Prostate gland (tissue), 2 donors: ENCODE measurements at regions not wholly inside any gene's neighbourhood (a gene's known extent, or its start where the extent isn't known, plus 50 kb on each side); places are given as distances from the start of the nearest gene placed in this dataset.
"Not testable (repeated sequence)": the region's sequence is repeated elsewhere in the genome, so short reads cannot be mapped to it uniquely, and the experiment has no call there.

ENCODE experiments used
- DNase-seq: peaks from one replicate; pipeline ENCODE4 v3.0.0-alpha.2; 2019; ENCODE audit warnings: low spot score
- H3K27ac ChIP-seq, 2 donors: fragments of 200-600 bp; sonication (generic); 2 replicates each; pipeline ENCODE4 v1.5.1; 2017 to 2019
- H3K27me3 ChIP-seq: fragments of 200-600 bp; sonication (generic); replicated peaks from 2 replicates; pipeline ENCODE4 v1.5.1; 2019; ENCODE audit not compliant: insufficient read depth
- H3K36me3 ChIP-seq, 2 donors: fragments of 200-600 bp; sonication (generic); 1 replicate in 1 of 2; 2 replicates in 1 of 2; pipeline versions ENCODE4 v1.5.1 to v1.8.1; 2017 to 2019
- H3K4me1 ChIP-seq: fragments of 200-600 bp; sonication (generic); replicated peaks from 2 replicates; pipeline ENCODE4 v1.5.1; 2019
- H3K4me3 ChIP-seq, 2 donors: fragments of 200-600 bp; sonication (generic); 2 replicates each; pipeline ENCODE4 v1.5.1; 2017 to 2019
- H3K9me3 ChIP-seq: fragments of 200-600 bp; sonication (generic); 2 replicates; pipeline ENCODE4 v1.5.1; 2017
- CTCF ChIP-seq, 4 experiments: fragments of 200-600 bp in 2 of 4; fragments of 450-650 bp in 2 of 4; sonication (generic) in 2 of 4; IDR thresholded peaks; 1 replicate in 3 of 4; 2 replicates in 1 of 4; pipeline ENCODE4 v1.5.1; 2016 to 2019; ENCODE audit warnings: antibody characterized with exemption in 4 of 4, mild to moderate bottlenecking in 2 of 4, moderate library complexity in 2 of 4
- POLR2A ChIP-seq: fragments of 450-650 bp; IDR thresholded peaks from one replicate; pipeline ENCODE4 v1.6.1; 2016; ENCODE audit warnings: antibody characterized with exemption, mild to moderate bottlenecking
- POLR2AphosphoS5 ChIP-seq: sonication (generic); formaldehyde crosslinking; IDR thresholded peaks from one replicate; pipeline ENCODE4 v1.6.1; 2017; ENCODE audit warnings: antibody characterized with exemption
- WGBS: methylation state at CpG from one replicate; pipeline ENCODE4 v1.1.5; 2018; 5-methylcytosine and 5-hydroxymethylcytosine counted together
- intact Hi-C: fragments of 100-400 bp; cut with DNase I; formaldehyde crosslinking; loops from one replicate; pipeline ENCODE4 v1.14.2; 2022

- no peak overlapping the region for H3K27ac ChIP-seq
- no peaks in the 10 kb centered on the region for H3K4me1 ChIP-seq
- H3K9me3 ChIP-seq: no peaks in the 10 kb centered on the region
- no peaks in the 10 kb centered on the region for H3K27me3 ChIP-seq
- intact Hi-C loops: no loop called here
- TF ChIP-seq CTCF (IDR thresholded peaks at IDR 0.05) (no peak), POLR2AphosphoS5 (no peak), POLR2A (no peak)
- WGBS: 68% methylated on average over 3 of the region's 3 CpGs
- no peaks in the 10 kb centered on the region for H3K36me3 ChIP-seq
- DNase-seq: no peak
- no peak overlapping the region for H3K4me3 ChIP-seq
These were observed 162.1 kb upstream of the FKBP1C start for GRCh38 chr6:63049216-63049615.

- H3K27me3 ChIP-seq, DNase-seq, H3K27ac ChIP-seq, intact Hi-C loops, H3K4me3 ChIP-seq, H3K36me3 ChIP-seq, H3K4me1 ChIP-seq, H3K9me3 ChIP-seq: not testable (repeated sequence)
- 53% methylated on average over 9 of the region's 9 CpGs for WGBS
These were observed 158.1 kb upstream of the FKBP1C start for GRCh38 chr6:63053206-63053605.

- no peak for DNase-seq
- no peaks in the 10 kb centered on the region for H3K9me3 ChIP-seq
- no peak overlapping the region for H3K27ac ChIP-seq
- no peak overlapping the region for H3K4me3 ChIP-seq
- no peaks in the 10 kb centered on the region for H3K4me1 ChIP-seq
- WGBS: 32% methylated on average over 2 of the region's 2 CpGs
- no peaks in the 10 kb centered on the region for H3K36me3 ChIP-seq
- intact Hi-C loops: no loop called here
- H3K27me3 ChIP-seq: no peaks in the 10 kb centered on the region
- TF ChIP-seq CTCF (IDR thresholded peaks at IDR 0.05): no peak
- TF ChIP-seq POLR2A: no peak
- no peak for TF ChIP-seq POLR2AphosphoS5
These were observed 152.7 kb upstream of the FKBP1C start for GRCh38 chr6:63058601-63059000.

GRCh38 chr6:63063631-63064271 is 147.5 kb upstream of the FKBP1C start:
- Histone ChIP-seq H3K27me3 (no peaks in the 10 kb centered on the region), H3K4me3 (no peak overlapping the region), H3K4me1 (no peaks in the 10 kb centered on the region), H3K9me3 (no peaks in the 10 kb centered on the region), H3K36me3 (no peaks in the 10 kb centered on the region), H3K27ac (no peak overlapping the region)
- 74% methylated on average over 3 of the region's 3 CpGs for WGBS
- TF ChIP-seq POLR2A: no peak
- no peak for TF ChIP-seq CTCF (IDR thresholded peaks at IDR 0.05)
- no peak for TF ChIP-seq POLR2AphosphoS5
- intact Hi-C loops: no loop called here
- no peak for DNase-seq

- no peak overlapping the region for H3K4me3 ChIP-seq
- no peak overlapping the region for H3K27ac ChIP-seq
- intact Hi-C loops: no loop called here
- H3K4me1 ChIP-seq: no peaks in the 10 kb centered on the region
- no peaks in the 10 kb centered on the region for H3K9me3 ChIP-seq
- TF ChIP-seq POLR2A (no peak), CTCF (IDR thresholded peaks at IDR 0.05) (peak in 1 of 4 experiments; percentile 19)
- no peaks in the 10 kb centered on the region for H3K36me3 ChIP-seq
- H3K27me3 ChIP-seq: no peaks in the 10 kb centered on the region
- 51% methylated on average over 3 of the region's 3 CpGs for WGBS
- DNase-seq: no peak
These were observed 145.1 kb upstream of the FKBP1C start for GRCh38 chr6:63066055-63066704.
